ENCODE measurements at regions not wholly inside any gene's neighbourhood (a gene's known extent, or its start where the extent isn't known, plus 50 kb on each side); places are given as distances from the start of the nearest gene placed in this dataset.

DNA sequence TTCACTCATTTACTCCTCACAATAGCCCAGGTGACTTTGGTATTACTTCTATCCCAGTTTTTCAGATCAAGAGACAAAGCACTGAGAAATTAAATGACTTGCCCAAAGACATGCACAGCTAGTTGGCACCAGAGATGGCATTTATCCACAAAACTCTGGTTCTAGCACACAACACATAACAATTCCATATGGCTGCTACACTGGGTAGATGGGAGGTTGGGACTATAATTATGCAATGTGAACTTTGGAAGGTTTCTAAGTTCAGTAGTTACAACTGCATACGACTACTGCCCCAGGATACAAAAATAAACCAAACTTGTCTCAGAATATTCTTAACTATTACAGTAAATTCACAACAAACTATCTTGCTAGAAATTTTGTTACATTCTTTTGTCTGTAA, 54.2 kb upstream of the MLIP start:
- DNase-seq (ENCODE audit: low read depth) = no peak

DNA sequence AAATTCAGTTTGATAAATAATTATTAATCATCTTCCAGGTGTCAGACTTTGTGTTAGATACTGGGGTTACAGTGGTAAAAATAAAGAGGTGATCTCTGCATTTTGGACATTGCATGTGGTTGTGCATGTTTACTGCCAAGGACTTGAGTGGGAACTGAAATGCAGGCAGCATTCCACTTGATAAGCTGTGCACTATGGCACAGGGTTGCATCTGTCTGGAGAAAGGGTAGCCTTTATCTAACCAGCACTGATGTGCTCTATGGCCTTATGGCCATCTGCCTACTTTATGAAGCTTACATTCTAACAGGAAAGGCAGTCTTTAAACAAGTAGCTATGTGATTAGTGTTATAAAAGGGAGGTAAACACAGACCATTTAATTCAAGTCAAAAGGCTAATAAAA, 53.0 kb upstream of the MLIP start:
- DNase-seq (ENCODE audit: low read depth) = no peak

DNA sequence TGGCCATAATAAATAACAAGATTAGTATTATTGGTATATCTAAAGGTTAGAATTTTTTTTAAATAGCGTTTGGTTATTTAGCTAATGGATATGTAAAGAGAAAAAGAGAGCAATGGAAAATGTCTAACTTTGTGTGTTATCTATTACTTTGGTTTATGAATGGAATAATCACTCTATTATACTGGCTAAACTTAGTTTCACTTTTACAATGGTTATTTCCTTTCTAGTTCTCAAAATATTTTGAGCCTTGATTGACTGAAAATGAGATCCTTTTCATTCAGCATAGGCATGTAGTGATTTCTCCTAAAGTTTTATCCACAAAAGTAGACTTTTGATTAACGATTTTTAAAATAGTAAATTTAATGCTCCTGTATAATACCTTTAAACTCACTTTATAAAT, 51.6 kb upstream of the MLIP start:
- no peak for DNase-seq (ENCODE audit: low read depth)

GRCh38 chr6:54060286-54060685, 51.0 kb upstream of the MLIP start:
- peak; percentile 24 for DNase-seq (ENCODE audit: low read depth)

Measured in myocyte (in vitro differentiated cells).